Fibroblast of mammary gland (primary cell): ENCODE measurements at regions not wholly inside any gene's neighbourhood (a gene's known extent, or its start where the extent isn't known, plus 50 kb on each side); places are given as distances from the start of the nearest gene placed in this dataset.

ENCODE experiments used
- DNase-seq: peaks from one replicate; pipeline ENCODE4 v3.0.0-alpha.2; 2010; ENCODE audit warnings: low read depth
- H3K4me3 ChIP-seq: 2 replicates; pipeline ENCODE4 v1.5.1; 2011; ENCODE audit warnings: low read depth, mild to moderate bottlenecking, low read length, moderate library complexity; ENCODE audit not compliant: control insufficient read depth
- CTCF ChIP-seq: conservative IDR thresholded peaks from 2 replicates; pipeline ENCODE4 v1.5.1; 2011; ENCODE audit warnings: low read depth, low read length, inconsistent platforms; ENCODE audit not compliant: control insufficient read depth, insufficient read depth

- no peak for TF ChIP-seq CTCF
- DNase-seq = no peak
- no peak overlapping the region for H3K4me3 ChIP-seq
These were observed 92.6 kb downstream of the ZNF486 start for GRCh38 chr19:20259615-20260014.

- no peak overlapping the region for H3K4me3 ChIP-seq
- no peak for TF ChIP-seq CTCF
- no peak for DNase-seq
These were observed 89.6 kb downstream of the ZNF486 start for GRCh38 chr19:20256606-20257005.

- no peak for TF ChIP-seq CTCF
- H3K4me3 ChIP-seq = no peak overlapping the region
These were observed 87.1 kb downstream of the ZNF486 start for GRCh38 chr19:20254121-20254520.

GRCh38 chr19:20252613-20253012 lies 85.6 kb downstream of the ZNF486 start:
- TF ChIP-seq CTCF = no peak
- no peak overlapping the region for H3K4me3 ChIP-seq
- DNase-seq = no peak

More at GRCh38 chr19:20254121-20254520, 87.1 kb downstream of the ZNF486 start:
- no peak for DNase-seq

- no peak for TF ChIP-seq CTCF
- no peak for DNase-seq
- no peak overlapping the region for H3K4me3 ChIP-seq
These were observed 83.6 kb downstream of the ZNF486 start for GRCh38 chr19:20250627-20251026.

- H3K4me3 ChIP-seq = no peak overlapping the region
- no peak for TF ChIP-seq CTCF
- no peak for DNase-seq
These were observed 83.1 kb downstream of the ZNF486 start for GRCh38 chr19:20250121-20250520.
